CD4-positive, alpha-beta memory T cell (primary cell): ENCODE measurements at regions not wholly inside any gene's neighbourhood (a gene's known extent, or its start where the extent isn't known, plus 50 kb on each side); places are given as distances from the start of the nearest gene placed in this dataset.

ENCODE experiments used
- CTCF ChIA-PET: fragments of 350-600 bp; sonication (Branson Sonifier 250); formaldehyde crosslinking; loops from one replicate; lab custom pipeline; 2021; ENCODE audit warnings: inconsistent platforms; ENCODE audit not compliant: partially characterized antibody; lab: Charles Lee
- POLR2A ChIA-PET: fragments of 350-600 bp; sonication (Branson Sonifier 250); formaldehyde crosslinking; loops from one replicate; lab custom pipeline; 2021; ENCODE audit not compliant: partially characterized antibody; lab: Charles Lee
- DNase-seq, 5 donors: peaks; one replicate each; pipeline versions ENCODE4 v3.0.0 to v3.0.0-alpha.2; 2020 to 2022; ENCODE audit warnings: mixed read lengths in 1 of 5
- H3K27ac ChIP-seq: one replicate; pipeline ENCODE4 v1.7.0; 2013; ENCODE audit warnings: low read depth, low read length
- H3K27me3 ChIP-seq: 2 replicates; pipeline ENCODE4 v1.7.0; 2013; ENCODE audit warnings: mild to moderate bottlenecking, low read length, moderate library complexity; ENCODE audit not compliant: insufficient read depth
- H3K36me3 ChIP-seq: 2 replicates; pipeline ENCODE4 v1.7.0; 2013; ENCODE audit warnings: mild to moderate bottlenecking, low read length, moderate library complexity; ENCODE audit not compliant: insufficient read depth
- H3K4me1 ChIP-seq: 2 replicates; pipeline ENCODE4 v1.7.0; 2013; ENCODE audit warnings: mild to moderate bottlenecking, low read length, moderate library complexity; ENCODE audit not compliant: insufficient read depth
- H3K4me3 ChIP-seq, 2 donors: one replicate each; pipeline ENCODE4 v1.7.0; 2013; ENCODE audit warnings: low read length in 2 of 2, mild to moderate bottlenecking in 1 of 2
- H3K9me3 ChIP-seq, 2 donors: one replicate each; pipeline ENCODE4 v1.7.0; 2013; ENCODE audit warnings: low read length in 2 of 2, control low read depth in 1 of 2; ENCODE audit not compliant: control insufficient read depth in 1 of 2
- H3K27ac Mint-ChIP-seq, 7 donors: one replicate each; pipeline ENCODE4 v1.8.0; 2020 to 2021; ENCODE audit warnings: mixed read lengths in 7 of 7, mild to moderate bottlenecking in 6 of 7, inconsistent platforms in 3 of 7, moderate library complexity in 3 of 7
- H3K27me3 Mint-ChIP-seq, 2 donors: one replicate each; pipeline ENCODE4 v1.8.0; 2020 to 2021; ENCODE audit warnings: mixed read lengths in 2 of 2
- H3K36me3 Mint-ChIP-seq, 2 donors: one replicate each; pipeline ENCODE4 v1.8.0; 2020 to 2021; ENCODE audit warnings: mixed read lengths in 2 of 2, inconsistent platforms in 1 of 2, mild to moderate bottlenecking in 1 of 2
- H3K4me1 Mint-ChIP-seq, 4 donors: one replicate each; pipeline ENCODE4 v1.8.0; 2020 to 2021; ENCODE audit warnings: mixed read lengths in 4 of 4, mild to moderate bottlenecking in 1 of 4
- H3K4me3 Mint-ChIP-seq, 8 donors: one replicate each; pipeline ENCODE4 v1.8.0; 2020 to 2021; ENCODE audit warnings: mixed read lengths in 8 of 8, mild to moderate bottlenecking in 7 of 8, moderate library complexity in 6 of 8, inconsistent platforms in 3 of 8
- H3K9me3 Mint-ChIP-seq, 8 donors: one replicate each; pipeline ENCODE4 v1.8.0; 2020 to 2021; ENCODE audit warnings: mixed read lengths in 8 of 8, mild to moderate bottlenecking in 5 of 8, inconsistent platforms in 3 of 8, moderate library complexity in 1 of 8
- intact Hi-C: fragments of 100-400 bp; cut with micrococcal nuclease; formaldehyde crosslinking; loops from one replicate; pipeline ENCODE4 v1.15.1; 2023

- peaks cover 0 to 7% (median 0%) of the 10 kb centered on the region in 8 donors for H3K9me3 Mint-ChIP-seq
- H3K27ac Mint-ChIP-seq, result peak overlapping the region in 2 of 7 donors; percentile 14 to 15
- POLR2A ChIA-PET, result interaction anchor here (0.6 to 1.3 kb wide), 4 partner anchors 11 to 57 kb away, joined by 3 read pairs; no protein-coding TSS in a partner anchor
- Histone ChIP-seq H3K27ac (no peak overlapping the region), H3K9me3 (no peaks in the 10 kb centered on the region), H3K4me1 (peaks cover 7% of the 10 kb centered on the region), H3K27me3 (no peaks in the 10 kb centered on the region), H3K4me3 (no peak overlapping the region), H3K36me3 (no peaks in the 10 kb centered on the region)
- CTCF ChIA-PET, result interaction anchor here (1.0 to 1.2 kb wide), 3 partner anchors 9 to 48 kb away, joined by 3 to 5 read pairs (median 3); no protein-coding TSS in a partner anchor
- H3K36me3 Mint-ChIP-seq, result peaks cover 6 to 21% of the 10 kb centered on the region in 2 donors
- intact Hi-C loops, result no loop called here
- DNase-seq, result no peak
- H3K4me1 Mint-ChIP-seq, result peaks cover 19 to 36% (median 23%) of the 10 kb centered on the region in 4 donors
- no peaks in the 10 kb centered on the region for H3K27me3 Mint-ChIP-seq
- no peak overlapping the region for H3K4me3 Mint-ChIP-seq
Measured at GRCh38 chr10:33067481-33067880, 109.5 kb upstream of the ITGB1 start.

GRCh38 chr10:33066558-33067236, 108.7 kb upstream of the ITGB1 start:
- Histone ChIP-seq H3K4me3 (no peak overlapping the region), H3K27ac (no peak overlapping the region), H3K9me3 (no peaks in the 10 kb centered on the region), H3K36me3 (no peaks in the 10 kb centered on the region), H3K27me3 (no peaks in the 10 kb centered on the region), H3K4me1 (peaks cover 7% of the 10 kb centered on the region)
- Mint-ChIP-seq H3K9me3 (peaks cover 0 to 8% (median 0%) of the 10 kb centered on the region in 8 donors), H3K27me3 (no peaks in the 10 kb centered on the region), H3K4me1 (peaks cover 19 to 39% (median 22%) of the 10 kb centered on the region in 4 donors), H3K4me3 (no peak overlapping the region), H3K36me3 (peaks cover 4 to 18% of the 10 kb centered on the region in 2 donors), H3K27ac (peak overlapping the region in 2 of 7 donors; percentile 22 to 53)
- POLR2A ChIA-PET, result interaction anchor here (0.8 to 1.3 kb wide), 4 partner anchors 11 to 58 kb away, joined by 3 read pairs; no protein-coding TSS in a partner anchor
- CTCF ChIA-PET, result interaction anchor here (1.0 to 1.2 kb wide), 4 partner anchors 9 to 49 kb away, joined by 3 to 5 read pairs (median 3); no protein-coding TSS in a partner anchor
- no peak for DNase-seq
- intact Hi-C loops, result no loop called here

GRCh38 chr10:33065111-33065510, 107.1 kb upstream of the ITGB1 start:
- CTCF ChIA-PET, result interaction anchor here (1.0 to 1.2 kb wide), 2 partner anchors 56 to 74 kb away, joined by 3 read pairs; no protein-coding TSS in a partner anchor
- Mint-ChIP-seq H3K36me3 (peaks cover 5 to 16% of the 10 kb centered on the region in 2 donors), H3K27me3 (no peaks in the 10 kb centered on the region), H3K9me3 (peaks cover 0 to 6% (median 0%) of the 10 kb centered on the region in 8 donors), H3K27ac (peak overlapping the region in 2 of 7 donors; percentile 39 to 69), H3K4me3 (no peak overlapping the region), H3K4me1 (peaks cover 13 to 41% (median 25%) of the 10 kb centered on the region in 4 donors)
- intact Hi-C loops, result no loop called here
- no peak for DNase-seq
- H3K4me1 ChIP-seq, result peaks cover 7% of the 10 kb centered on the region
- H3K4me3 ChIP-seq, result no peak overlapping the region
- no peak overlapping the region for H3K27ac ChIP-seq
- H3K9me3 ChIP-seq, result no peaks in the 10 kb centered on the region
- no peaks in the 10 kb centered on the region for H3K27me3 ChIP-seq
- POLR2A ChIA-PET, result interaction anchor here (0.6 kb wide), 1 partner anchor 12 kb away, joined by 3 read pairs; no protein-coding TSS in a partner anchor
- H3K36me3 ChIP-seq, result no peaks in the 10 kb centered on the region

GRCh38 chr10:33064706-33065105, 106.7 kb upstream of the ITGB1 start:
- no peak for DNase-seq
- ChIA-PET CTCF (interaction anchor here (1.2 kb wide), 1 partner anchor 74 kb away, joined by 3 read pairs; no protein-coding TSS in a partner anchor), POLR2A (interaction anchor here (0.6 kb wide), 1 partner anchor 12 kb away, joined by 3 read pairs; no protein-coding TSS in a partner anchor)
- Mint-ChIP-seq H3K4me1 (peaks cover 12 to 41% (median 25%) of the 10 kb centered on the region in 4 donors), H3K4me3 (no peak overlapping the region), H3K27me3 (no peaks in the 10 kb centered on the region), H3K9me3 (peaks cover 0 to 10% (median 0%) of the 10 kb centered on the region in 8 donors), H3K27ac (peak overlapping the region in 4 of 7 donors; percentile 19 to 43 (median 28)), H3K36me3 (peaks cover 6 to 19% of the 10 kb centered on the region in 2 donors)
- Histone ChIP-seq H3K4me1 (peaks cover 7% of the 10 kb centered on the region), H3K27me3 (no peaks in the 10 kb centered on the region), H3K4me3 (no peak overlapping the region), H3K9me3 (no peaks in the 10 kb centered on the region), H3K27ac (no peak overlapping the region), H3K36me3 (no peaks in the 10 kb centered on the region)
- intact Hi-C loops, result no loop called here

GRCh38 chr10:33057620-33058019, 99.6 kb upstream of the ITGB1 start:
- H3K27me3 Mint-ChIP-seq, result no peaks in the 10 kb centered on the region
- Histone ChIP-seq H3K27me3 (no peaks in the 10 kb centered on the region), H3K4me1 (peaks cover 7% of the 10 kb centered on the region), H3K36me3 (no peaks in the 10 kb centered on the region), H3K4me3 (no peak overlapping the region), H3K27ac (no peak overlapping the region), H3K9me3 (no peaks in the 10 kb centered on the region)
- peak overlapping the region in 1 of 8 donors; percentile 17 for H3K4me3 Mint-ChIP-seq
- H3K9me3 Mint-ChIP-seq, result peaks cover 0 to 10% (median 0%) of the 10 kb centered on the region in 8 donors
- DNase-seq, result no peak
- H3K36me3 Mint-ChIP-seq, result peaks cover 4 to 7% of the 10 kb centered on the region in 2 donors
- no peak overlapping the region for H3K27ac Mint-ChIP-seq
- ChIA-PET CTCF (no interaction called here), POLR2A (interaction anchor here (1.3 to 2.5 kb wide), 2 partner anchors 48 to 58 kb away, joined by 3 to 9 read pairs; no protein-coding TSS in a partner anchor)
- H3K4me1 Mint-ChIP-seq, result peaks cover 17 to 59% (median 34%) of the 10 kb centered on the region in 4 donors
- intact Hi-C loops, result no loop called here

GRCh38 chr10:33056828-33057596, 99.0 kb upstream of the ITGB1 start:
- Mint-ChIP-seq H3K36me3 (peaks cover 4 to 7% of the 10 kb centered on the region in 2 donors), H3K9me3 (peaks cover 0 to 8% (median 0%) of the 10 kb centered on the region in 8 donors), H3K4me1 (peaks cover 19 to 59% (median 37%) of the 10 kb centered on the region in 4 donors), H3K4me3 (no peak overlapping the region), H3K27me3 (no peaks in the 10 kb centered on the region), H3K27ac (peak overlapping the region in 4 of 7 donors; percentile 7 to 74 (median 72))
- intact Hi-C loops, result no loop called here
- CTCF ChIA-PET, result no interaction called here
- no peaks in the 10 kb centered on the region for H3K9me3 ChIP-seq
- no peak for DNase-seq
- H3K4me3 ChIP-seq, result no peak overlapping the region
- peaks cover 7% of the 10 kb centered on the region for H3K4me1 ChIP-seq
- no peaks in the 10 kb centered on the region for H3K27me3 ChIP-seq
- POLR2A ChIA-PET, result interaction anchor here (1.4 to 2.5 kb wide), 2 partner anchors 53 to 59 kb away, joined by 4 to 9 read pairs; no protein-coding TSS in a partner anchor
- H3K27ac ChIP-seq, result no peak overlapping the region
- H3K36me3 ChIP-seq, result no peaks in the 10 kb centered on the region
